HCEC 1CT (cell line): ENCODE measurements at regions not wholly inside any gene's neighbourhood (a gene's known extent, or its start where the extent isn't known, plus 50 kb on each side); places are given as distances from the start of the nearest gene placed in this dataset.
"Not testable (repeated sequence)": the region's sequence is repeated elsewhere in the genome, so short reads cannot be mapped to it uniquely, and the experiment has no call there.

Experiments used
- DNase-seq: peaks from one replicate; pipeline ENCODE4 v3.0.0-alpha.2; 2017

GRCh38 chr16:65744401-65744800 lies 622.1 kb upstream of the CDH5 start:
- DNase-seq, result no peak

GRCh38 chr16:65743558-65743957 lies 621.7 kb upstream of the CDH11 start:
- no peak for DNase-seq

- DNase-seq, result no peak
These were observed 618.8 kb upstream of the CDH11 start for GRCh38 chr16:65740711-65741110.

GRCh38 chr16:65739518-65739917 lies 617.7 kb upstream of the CDH11 start:
- no peak for DNase-seq

- no peak for DNase-seq
These were observed 616.0 kb upstream of the CDH11 start for GRCh38 chr16:65737831-65738230.

- DNase-seq, result not testable (repeated sequence)
These were observed 613.8 kb upstream of the CDH11 start for GRCh38 chr16:65735615-65736014.

GRCh38 chr16:65733721-65734120 lies 611.9 kb upstream of the CDH11 start:
- no peak for DNase-seq

GRCh38 chr16:65731833-65732232 lies 610.0 kb upstream of the CDH11 start:
- no peak for DNase-seq

GRCh38 chr16:65728652-65729051 lies 606.8 kb upstream of the CDH11 start:
- DNase-seq, result no peak

GRCh38 chr16:65728167-65728566 lies 606.3 kb upstream of the CDH11 start:
- no peak for DNase-seq

GRCh38 chr16:65727534-65728137 lies 605.8 kb upstream of the CDH11 start:
- no peak for DNase-seq

- no peak for DNase-seq
These were observed 603.4 kb upstream of the CDH11 start for GRCh38 chr16:65725156-65725845.

- DNase-seq, result no peak
These were observed 600.6 kb upstream of the CDH11 start for GRCh38 chr16:65722429-65722828.

GRCh38 chr16:65717846-65718245 lies 596.0 kb upstream of the CDH11 start:
- no peak for DNase-seq

- no peak for DNase-seq
These were observed 595.2 kb upstream of the CDH11 start for GRCh38 chr16:65716737-65717700.

GRCh38 chr16:65713181-65713808 lies 591.4 kb upstream of the CDH11 start:
- no peak for DNase-seq

- no peak for DNase-seq
These were observed 588.2 kb upstream of the CDH11 start for GRCh38 chr16:65710107-65710506.

- no peak for DNase-seq
These were observed 583.0 kb upstream of the CDH11 start for GRCh38 chr16:65704866-65705265.

- no peak for DNase-seq
These were observed 581.0 kb upstream of the CDH11 start for GRCh38 chr16:65702707-65703402.

- no peak for DNase-seq
These were observed 578.7 kb upstream of the CDH11 start for GRCh38 chr16:65700596-65700995.

- DNase-seq, result no peak
These were observed 577.0 kb upstream of the CDH11 start for GRCh38 chr16:65698791-65699321.

GRCh38 chr16:65697521-65697920 lies 575.7 kb upstream of the CDH11 start:
- no peak for DNase-seq
